ENCODE measurements at regions not wholly inside any gene's neighbourhood (a gene's known extent, or its start where the extent isn't known, plus 50 kb on each side); places are given as distances from the start of the nearest gene placed in this dataset.
"Not testable (repeated sequence)": the region's sequence is repeated elsewhere in the genome, so short reads cannot be mapped to it uniquely, and the experiment has no call there.

DNA sequence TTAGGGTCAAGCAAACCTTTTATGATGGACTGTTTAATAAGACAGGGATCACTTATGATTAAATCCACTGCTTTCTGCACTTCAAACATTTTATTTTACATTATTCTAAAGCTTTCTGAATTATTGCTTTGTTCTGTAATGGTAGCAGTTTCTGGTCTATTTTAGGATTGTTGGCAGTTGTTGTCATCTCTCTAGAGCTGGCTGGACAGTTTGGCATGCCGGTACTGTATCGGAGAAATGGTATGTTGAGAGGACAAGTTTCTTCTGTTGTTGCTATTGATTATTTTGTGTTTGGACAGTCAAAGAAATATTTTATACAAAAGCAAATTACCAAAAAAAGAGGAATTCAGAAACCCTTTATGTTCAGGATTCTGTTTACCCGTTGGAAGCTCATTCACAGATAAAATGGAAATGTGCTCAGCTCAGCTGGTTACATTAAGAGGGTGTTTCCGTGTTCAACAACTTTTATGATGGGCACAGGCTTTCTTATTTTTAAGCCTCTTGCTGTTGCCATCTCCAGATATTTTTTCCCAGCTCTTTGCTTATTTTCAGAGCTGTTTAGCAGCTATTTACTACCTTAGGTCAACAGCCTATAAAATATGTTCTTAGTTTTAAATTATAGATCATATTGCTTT lies 214.6 kb upstream of the IGFBP7 start:
- DNase-seq (ENCODE audit: low spot score) = no peak

GRCh38 chr4:57320849-57321248 lies 210.7 kb upstream of the IGFBP7 start:
- no peak for DNase-seq (ENCODE audit: low spot score)

DNA sequence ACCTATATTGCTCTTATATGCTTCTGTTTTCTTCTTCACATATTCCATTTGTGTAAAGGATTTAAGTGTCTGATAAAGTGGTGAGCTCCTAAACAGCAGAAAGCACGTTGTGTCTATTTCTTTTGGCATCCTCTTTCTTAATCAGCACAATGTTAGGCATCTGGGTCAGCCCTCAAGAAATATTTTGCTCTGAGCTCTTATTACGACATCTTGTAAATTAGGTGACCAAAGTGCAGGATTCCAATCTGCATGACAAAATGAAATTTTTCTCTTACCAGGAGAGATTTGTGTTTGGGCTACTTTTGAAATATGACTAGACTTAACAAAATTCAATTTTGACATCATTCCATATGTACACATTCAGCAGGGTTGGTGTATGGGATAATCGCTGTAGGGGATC lies 210.0 kb upstream of the IGFBP7 start:
- DNase-seq (ENCODE audit: low spot score) = no peak

DNA sequence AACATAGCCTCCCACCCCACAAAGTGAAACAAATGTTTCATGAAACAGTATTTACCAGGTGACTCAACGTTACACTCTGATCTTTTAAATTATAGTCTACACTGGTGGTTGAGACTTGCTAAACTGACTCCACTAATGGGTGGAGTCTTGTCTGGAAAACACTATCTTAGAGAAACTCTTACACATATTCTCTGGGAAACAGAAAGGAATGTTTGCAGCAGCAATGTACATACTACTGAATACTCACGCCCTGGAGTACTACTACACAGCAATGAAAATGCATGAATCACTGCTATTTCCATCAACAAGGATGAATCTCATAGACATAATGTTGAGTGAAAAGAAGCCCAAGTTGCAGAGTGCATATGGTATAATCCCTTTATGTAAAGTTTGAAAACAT lies 208.5 kb upstream of the IGFBP7 start:
- DNase-seq (ENCODE audit: low spot score) = no peak

DNA sequence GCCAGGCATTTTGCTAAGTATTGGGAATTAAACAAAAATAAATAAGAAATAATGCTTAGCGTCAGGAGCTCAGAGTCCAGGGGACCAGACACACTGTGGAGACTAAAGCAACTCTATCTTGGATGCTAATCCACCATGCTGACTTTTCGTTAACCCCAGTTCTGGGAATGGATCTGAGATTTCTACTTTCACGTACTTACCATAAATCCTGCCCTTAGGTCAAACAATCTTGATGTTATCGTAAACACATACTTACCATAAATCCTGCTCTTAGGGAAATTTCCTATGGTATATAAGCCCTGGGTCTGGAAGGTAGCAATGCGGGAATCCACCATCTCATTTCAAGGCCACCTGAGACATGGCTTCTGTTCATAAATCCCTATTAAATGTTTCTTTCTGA lies 204.5 kb upstream of the IGFBP7 start:
- DNase-seq (ENCODE audit: low spot score) = no peak

- no peak for DNase-seq (ENCODE audit: low spot score)
Observed at GRCh38 chr4:57312296-57312695, 202.1 kb upstream of the IGFBP7 start.

GRCh38 chr4:57309658-57310057 lies 199.5 kb upstream of the IGFBP7 start:
- no peak for DNase-seq (ENCODE audit: low spot score)

DNA sequence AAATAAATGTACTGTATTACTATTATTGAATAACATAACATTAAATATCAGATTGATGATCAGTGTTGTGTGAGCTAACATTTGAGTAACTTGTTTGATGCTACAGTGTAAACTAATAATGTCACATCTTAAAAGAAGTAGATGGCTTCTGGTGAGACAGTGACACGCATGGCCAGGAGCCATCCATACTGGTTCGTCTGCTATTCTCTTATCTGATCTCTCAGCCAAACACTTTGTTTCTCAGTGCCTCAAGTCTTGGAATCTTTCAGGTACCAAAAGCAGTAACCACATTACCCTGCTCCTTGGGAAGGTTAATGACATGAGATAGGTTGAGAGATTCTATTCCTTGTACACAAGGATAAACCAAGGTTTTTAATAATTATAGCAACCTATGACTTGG lies 198.1 kb upstream of the IGFBP7 start:
- no peak for DNase-seq (ENCODE audit: low spot score)

DNA sequence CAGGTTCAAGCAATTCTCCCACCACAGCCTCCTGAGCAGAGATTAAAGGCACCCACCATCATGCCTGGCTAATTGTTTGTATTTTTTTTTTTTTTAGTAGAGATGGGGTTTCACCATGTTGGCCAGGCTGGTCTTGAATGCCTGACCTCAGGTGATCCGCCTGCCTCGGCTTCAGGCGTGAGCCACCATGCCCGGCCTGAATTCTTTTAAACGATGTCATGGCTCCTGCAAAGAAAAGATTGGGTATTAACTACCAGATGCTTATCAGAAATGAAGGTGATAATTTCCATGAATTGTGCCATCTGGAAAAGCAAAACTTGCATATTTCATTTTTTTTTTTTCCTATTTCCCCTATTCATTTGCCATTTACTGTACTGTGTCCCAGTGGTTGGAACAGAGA lies 195.7 kb upstream of the IGFBP7 start:
- no peak for DNase-seq (ENCODE audit: low spot score)

DNA sequence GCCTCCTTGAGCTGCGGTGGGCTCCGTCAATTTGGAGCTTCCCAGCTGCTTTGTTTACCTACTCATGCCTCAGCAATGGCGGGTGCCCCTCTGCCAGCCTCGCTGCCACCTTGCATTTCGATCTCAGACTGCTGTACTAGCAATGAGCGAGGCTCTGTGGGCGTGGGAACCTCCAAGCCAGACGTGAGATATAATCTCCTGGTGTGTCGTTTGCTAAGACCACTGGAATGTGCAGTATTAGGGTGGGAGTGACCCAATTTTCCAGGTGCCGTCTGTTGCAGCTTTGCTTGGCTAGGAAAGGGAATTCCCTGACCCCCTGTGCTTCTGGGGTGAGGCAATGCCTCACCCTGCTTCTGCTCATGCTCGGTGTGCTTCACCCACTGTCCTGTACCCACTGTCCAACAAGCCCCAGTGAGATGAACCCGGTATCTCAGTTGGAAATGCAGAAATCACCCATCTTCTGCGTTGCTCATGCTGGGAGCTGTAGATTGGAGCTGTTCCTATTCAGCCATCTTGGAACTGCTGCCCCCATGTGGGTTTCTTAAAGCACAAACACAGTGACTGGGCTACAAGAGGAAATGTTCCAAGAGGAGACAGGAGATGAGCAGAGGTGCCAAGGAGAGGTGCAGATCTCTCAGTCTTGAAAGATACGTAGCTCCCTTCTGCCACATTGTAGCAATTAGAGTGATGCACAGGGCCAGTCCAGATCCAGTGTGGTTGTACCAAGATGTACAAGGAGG lies 193.0 kb upstream of the IGFBP7 start:
- no peak for DNase-seq (ENCODE audit: low spot score)

GRCh38 chr4:57300300-57300699 lies 190.1 kb upstream of the IGFBP7 start:
- DNase-seq (ENCODE audit: low spot score) = not testable (repeated sequence)

GRCh38 chr4:57291911-57292310 lies 181.7 kb upstream of the IGFBP7 start:
- no peak for DNase-seq (ENCODE audit: low spot score)

- no peak for DNase-seq (ENCODE audit: low spot score)
Observed at GRCh38 chr4:57287687-57288604, 177.8 kb upstream of the IGFBP7 start.

- DNase-seq (ENCODE audit: low spot score) = no peak
Observed at GRCh38 chr4:57282933-57283310, 172.7 kb upstream of the IGFBP7 start.

GRCh38 chr4:57280481-57280880 lies 170.3 kb upstream of the IGFBP7 start:
- no peak for DNase-seq (ENCODE audit: low spot score)

- no peak for DNase-seq (ENCODE audit: low spot score)
Observed at GRCh38 chr4:57278780-57279179, 168.6 kb upstream of the IGFBP7 start.

DNA sequence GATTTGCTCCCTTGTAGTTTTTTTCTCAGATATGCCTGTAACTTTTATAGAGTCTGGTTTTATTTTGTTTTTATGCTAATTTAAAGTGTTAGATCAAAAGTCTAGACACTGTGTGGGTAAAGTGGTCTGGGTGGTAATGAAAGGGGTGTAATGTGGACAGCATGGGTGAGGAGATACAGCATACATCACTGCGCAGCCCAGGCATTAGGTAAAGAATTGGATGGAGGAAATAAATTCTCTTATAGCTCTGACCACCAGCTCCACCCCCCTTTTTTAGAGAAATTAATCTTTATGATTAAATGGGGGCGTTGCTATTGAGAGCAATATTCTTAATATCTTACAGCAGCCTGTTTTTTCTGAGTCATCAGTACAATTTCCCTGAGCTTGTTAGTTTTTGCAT lies 163.9 kb upstream of the IGFBP7 start:
- no peak for DNase-seq (ENCODE audit: low spot score)

- DNase-seq (ENCODE audit: low spot score) = no peak
Observed at GRCh38 chr4:57270346-57270745, 160.2 kb upstream of the IGFBP7 start.

GRCh38 chr4:57265831-57266582 lies 155.8 kb upstream of the IGFBP7 start:
- no peak for DNase-seq (ENCODE audit: low spot score)

DNA sequence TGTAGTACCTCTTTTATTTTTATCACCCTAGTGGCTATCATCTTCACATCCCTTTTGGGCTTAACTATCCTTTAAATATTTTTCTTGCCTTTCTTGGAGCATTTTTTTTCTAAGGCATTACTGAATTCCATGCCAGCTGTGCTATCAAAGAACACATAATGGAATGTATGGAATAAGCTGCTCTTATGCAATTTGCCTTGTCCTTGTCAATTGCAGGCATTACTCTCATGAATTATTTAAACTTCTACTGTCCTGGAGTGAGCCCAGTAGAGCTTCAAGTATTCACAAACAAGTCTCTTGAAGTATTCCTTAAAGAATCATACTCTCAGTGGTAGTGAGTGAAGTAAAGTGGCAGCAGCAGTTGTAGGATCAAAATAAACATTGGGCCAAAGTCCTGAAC lies 144.6 kb upstream of the IGFBP7 start:
- no peak for DNase-seq (ENCODE audit: low spot score)

GRCh38 chr4:57249083-57249482 lies 138.9 kb upstream of the IGFBP7 start:
- no peak for DNase-seq (ENCODE audit: low spot score)

DNA sequence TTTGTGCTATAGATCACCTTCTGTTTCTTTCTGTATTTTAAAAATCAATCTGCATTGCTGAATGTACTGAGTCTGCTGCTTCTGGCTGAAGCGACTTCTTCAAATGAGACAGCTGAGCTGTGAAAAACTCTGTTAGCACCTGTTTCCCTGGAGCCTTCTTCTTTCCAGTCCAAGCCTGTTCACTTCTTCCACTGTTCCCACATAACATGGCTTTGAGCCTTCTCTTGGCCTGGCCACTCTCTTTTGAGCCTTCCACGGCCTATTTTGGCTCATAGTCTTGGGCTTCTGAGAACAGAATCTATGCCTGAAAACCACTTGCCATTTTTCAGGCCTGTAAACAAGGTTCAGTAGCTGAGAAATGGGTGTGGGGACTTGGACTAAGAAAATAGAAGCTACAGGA lies 132.9 kb upstream of the IGFBP7 start:
- no peak for DNase-seq (ENCODE audit: low spot score)

Data from activated CD4-positive, alpha-beta T cell treated with anti-CD3 and anti-CD28 coated beads, Interleukin-2, Interleukin-4, amounts not matched to agents 100 ng/mL and 50 ng/mL, durations not matched to agents 16 hours and 8 hours (primary cell).